HEK293 (cell line): ENCODE measurements at regions not wholly inside any gene's neighbourhood (a gene's known extent, or its start where the extent isn't known, plus 50 kb on each side); places are given as distances from the start of the nearest gene placed in this dataset.

Experiments used
- CTCF ChIA-PET: fragments of 350-600 bp; formaldehyde crosslinking; extraction: SDS; loops from one replicate; lab custom pipeline; 2021; ENCODE audit warnings: antibody characterized with exemption; lab: Yijun Ruan, JAX
- POLR2A ChIA-PET: fragments of 300-600 bp; formaldehyde crosslinking; extraction: SDS; loops from one replicate; lab custom pipeline; 2020; ENCODE audit warnings: antibody characterized with exemption, inconsistent platforms; lab: Yijun Ruan, JAX
- H3K27ac ChIP-seq: fragments of 200-500 bp; sonication (Bioruptor generic); 2 replicates; pipeline ENCODE4 v1.5.1; 2014; ENCODE audit warnings: low read depth, low read length, control low read depth, inconsistent platforms; ENCODE audit errors: extremely low read depth
- H3K36me3 ChIP-seq, 2 experiments: fragments of 200-500 bp in 1 of 2; sonication (Bioruptor generic) in 1 of 2; 1 replicate in 1 of 2; 2 replicates in 1 of 2; pipeline ENCODE4 v1.5.1; 2014 to 2017; ENCODE audit warnings: inconsistent platforms in 2 of 2, low read length in 2 of 2; ENCODE audit not compliant: control insufficient read depth in 2 of 2, insufficient read depth in 1 of 2
- H3K4me1 ChIP-seq: fragments of 200-500 bp; sonication (Bioruptor generic); 2 replicates; pipeline ENCODE4 v1.5.1; 2014; ENCODE audit warnings: mild to moderate bottlenecking, low read length, inconsistent platforms; ENCODE audit not compliant: control insufficient read depth, insufficient read depth
- H3K4me3 ChIP-seq: 2 replicates; pipeline ENCODE4 v1.5.1; 2011; ENCODE audit warnings: low read depth, mild to moderate bottlenecking, control low read depth, low read length, moderate library complexity
- H3K9me3 ChIP-seq: fragments of 200-500 bp; sonication (Bioruptor generic); 2 replicates; pipeline ENCODE4 v1.5.1; 2014; ENCODE audit warnings: low read depth, low read length, inconsistent platforms; ENCODE audit not compliant: control insufficient read depth, insufficient read depth
- BCL11B ChIP-seq: fragments of 450-650 bp; formaldehyde crosslinking; IDR thresholded peaks from 2 replicates; pipeline ENCODE4 v1.5.1; 2016; ENCODE audit warnings: low read depth, missing biosample characterization, missing genetic modification characterization
- GLI4 ChIP-seq: fragments of 450-650 bp; formaldehyde crosslinking; IDR thresholded peaks from 2 replicates; pipeline ENCODE4 v1.5.1; 2016; ENCODE audit warnings: missing biosample characterization, missing genetic modification characterization
- HOXC10 ChIP-seq: sonication (generic); formaldehyde crosslinking; IDR thresholded peaks from 2 replicates; pipeline ENCODE4 v1.8.1; 2023; ENCODE audit warnings: mild to moderate bottlenecking, missing genetic modification reagents
- MZF1 ChIP-seq: fragments of 450-650 bp; formaldehyde crosslinking; IDR thresholded peaks from 2 replicates; pipeline ENCODE4 v1.5.1; 2017; ENCODE audit warnings: missing biosample characterization, missing genetic modification characterization, borderline replicate concordance
- ZBTB1 ChIP-seq: fragments of 450-650 bp; formaldehyde crosslinking; IDR thresholded peaks from 2 replicates; pipeline ENCODE4 v1.5.1; 2016; ENCODE audit warnings: missing biosample characterization, missing genetic modification characterization
- ZBTB17 ChIP-seq: fragments of 450-650 bp; formaldehyde crosslinking; IDR thresholded peaks from 2 replicates; pipeline ENCODE4 v1.5.1; 2016; ENCODE audit warnings: missing biosample characterization, missing genetic modification characterization
- ZBTB20 ChIP-seq: fragments of 450-650 bp; formaldehyde crosslinking; IDR thresholded peaks from 2 replicates; pipeline ENCODE4 v1.5.1; 2016; ENCODE audit warnings: missing biosample characterization, missing genetic modification characterization
- ZBTB21 ChIP-seq: fragments of 450-650 bp; formaldehyde crosslinking; IDR thresholded peaks from 2 replicates; pipeline ENCODE4 v1.5.1; 2017; ENCODE audit warnings: missing biosample characterization, missing genetic modification characterization
- ZBTB7A ChIP-seq: fragments of 450-650 bp; formaldehyde crosslinking; IDR thresholded peaks from 2 replicates; pipeline ENCODE4 v1.5.1; 2016; ENCODE audit warnings: low read depth, missing biosample characterization, missing genetic modification characterization
- ZIC2 ChIP-seq: fragments of 450-650 bp; formaldehyde crosslinking; IDR thresholded peaks from 2 replicates; pipeline ENCODE4 v1.5.1; 2016; ENCODE audit warnings: missing biosample characterization, missing genetic modification characterization
- ZNF140 ChIP-seq: fragments of 450-650 bp; formaldehyde crosslinking; IDR thresholded peaks from 2 replicates; pipeline ENCODE4 v1.5.1; 2016; ENCODE audit warnings: missing biosample characterization, missing genetic modification characterization
- ZNF2 ChIP-seq: fragments of 450-650 bp; formaldehyde crosslinking; IDR thresholded peaks from 2 replicates; pipeline ENCODE4 v1.5.1; 2016; ENCODE audit warnings: missing biosample characterization, missing genetic modification characterization
- ZNF266 ChIP-seq: fragments of 450-650 bp; formaldehyde crosslinking; IDR thresholded peaks from 2 replicates; pipeline ENCODE4 v1.5.1; 2016; ENCODE audit warnings: missing biosample characterization, missing genetic modification characterization, low read depth
- ZNF354C ChIP-seq: fragments of 450-650 bp; formaldehyde crosslinking; IDR thresholded peaks from 2 replicates; pipeline ENCODE4 v1.5.1; 2016; ENCODE audit warnings: missing biosample characterization, missing genetic modification characterization, low read depth, borderline replicate concordance
- ZNF433 ChIP-seq: fragments of 450-650 bp; formaldehyde crosslinking; IDR thresholded peaks from 2 replicates; pipeline ENCODE4 v1.5.1; 2016; ENCODE audit warnings: missing biosample characterization, missing genetic modification characterization, low read depth
- ZNF514 ChIP-seq: fragments of 450-650 bp; formaldehyde crosslinking; IDR thresholded peaks from 2 replicates; pipeline ENCODE4 v1.5.1; 2016; ENCODE audit warnings: missing biosample characterization, missing genetic modification characterization
- ZNF596 ChIP-seq: fragments of 450-650 bp; IDR thresholded peaks from 2 replicates; pipeline ENCODE4 v1.5.0; 2018; ENCODE audit warnings: missing biosample characterization, mild to moderate bottlenecking, missing genetic modification characterization, moderate library complexity
- ZNF660 ChIP-seq: fragments of 450-650 bp; IDR thresholded peaks from 2 replicates; pipeline ENCODE4 v1.5.1; 2018; ENCODE audit warnings: missing biosample characterization, mild to moderate bottlenecking, missing genetic modification characterization
- ZNF664 ChIP-seq: fragments of 450-650 bp; formaldehyde crosslinking; IDR thresholded peaks from 2 replicates; pipeline ENCODE4 v1.5.1; 2016; ENCODE audit warnings: missing biosample characterization, missing genetic modification characterization
- ZNF670 ChIP-seq: fragments of 450-650 bp; formaldehyde crosslinking; IDR thresholded peaks from 2 replicates; pipeline ENCODE4 v1.5.1; 2016; ENCODE audit warnings: missing biosample characterization, missing genetic modification characterization, low read depth
- ZNF701 ChIP-seq: fragments of 450-650 bp; formaldehyde crosslinking; IDR thresholded peaks from 2 replicates; pipeline ENCODE4 v1.5.1; 2016; ENCODE audit warnings: missing biosample characterization, missing genetic modification characterization
- ZNF747 ChIP-seq: fragments of 450-650 bp; formaldehyde crosslinking; IDR thresholded peaks from 2 replicates; pipeline ENCODE4 v1.5.1; 2016; ENCODE audit warnings: missing biosample characterization, missing genetic modification characterization
- ZNF76 ChIP-seq: fragments of 450-650 bp; formaldehyde crosslinking; IDR thresholded peaks from 2 replicates; pipeline ENCODE4; 2016; ENCODE audit warnings: low read depth, missing biosample characterization, missing genetic modification characterization, borderline replicate concordance
- ZNF768 ChIP-seq: fragments of 450-650 bp; formaldehyde crosslinking; IDR thresholded peaks from 2 replicates; pipeline ENCODE4 v1.5.1; 2018; ENCODE audit warnings: missing biosample characterization, mild to moderate bottlenecking, missing genetic modification characterization
- ZNF792 ChIP-seq: fragments of 450-650 bp; formaldehyde crosslinking; IDR thresholded peaks from 2 replicates; pipeline ENCODE4 v1.5.1; 2016; ENCODE audit warnings: missing biosample characterization, missing genetic modification characterization
- TF ChIP-seq, protein P1 (sequence below): fragments of 450-650 bp; formaldehyde crosslinking; IDR thresholded peaks from 2 replicates; pipeline ENCODE4 v1.5.1; 2016; ENCODE audit warnings: missing biosample characterization, missing genetic modification characterization
- TF ChIP-seq, protein P2 (sequence below): fragments of 450-650 bp; formaldehyde crosslinking; optimal IDR thresholded peaks from 2 replicates; pipeline ENCODE3; 2016; ENCODE audit warnings: missing biosample characterization, mild to moderate bottlenecking, missing genetic modification characterization

DNA sequence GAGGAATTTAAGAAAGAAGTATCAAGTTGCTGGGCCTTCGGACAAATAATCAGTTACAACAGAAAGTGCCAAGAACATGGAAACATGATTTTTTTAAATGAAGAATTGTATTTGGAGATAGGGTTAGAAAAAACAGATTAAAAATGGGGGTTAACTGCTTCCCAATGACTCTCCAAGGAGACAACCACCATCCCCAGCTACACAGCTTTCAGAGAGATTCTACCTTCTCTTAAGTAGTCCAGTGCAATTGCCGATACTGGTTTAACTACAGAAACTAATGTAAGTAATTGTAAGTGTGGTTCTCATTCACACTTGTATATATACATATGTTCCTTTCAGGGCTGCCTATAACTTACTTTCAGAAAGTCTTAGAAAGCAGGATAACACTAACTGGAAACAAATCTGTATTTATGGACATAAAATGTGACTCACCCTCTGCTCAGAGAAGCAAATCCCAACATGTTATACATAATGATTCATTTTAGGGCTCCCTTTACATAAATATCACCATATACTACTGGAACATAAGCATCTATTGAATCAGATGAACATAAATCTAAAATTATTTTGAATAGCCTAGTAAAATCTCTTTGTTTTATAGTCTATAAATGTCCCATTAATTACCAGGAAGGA is 248.9 kb upstream of the UGT8 start:
- POLR2A ChIA-PET, result no interaction called here
- TF ChIP-seq ZNF596 (tag by site-specific recombination), result no peak
- TF ChIP-seq GLI4 (tag by site-specific recombination), result no peak
- TF ChIP-seq ZNF266 (tag by site-specific recombination), result no peak
- TF ChIP-seq ZBTB1 (tag by site-specific recombination), result no peak
- no peak for TF ChIP-seq ZNF660 (tag by site-specific recombination)
- no peak for TF ChIP-seq ZNF514
- TF ChIP-seq ZBTB7A (tag by site-specific recombination), result no peak
- TF ChIP-seq ZNF664 (tag by site-specific recombination), result no peak
- TF ChIP-seq ZNF768, result no peak
- TF ChIP-seq ZNF433 (tag by site-specific recombination), result no peak
- TF ChIP-seq BCL11B (tag by site-specific recombination), result no peak
- no peak for TF ChIP-seq ZNF140
- Histone ChIP-seq H3K9me3 (no peaks in the 10 kb centered on the region), H3K4me3 (no peak overlapping the region), H3K4me1 (no peaks in the 10 kb centered on the region), H3K36me3 (no peaks in the 10 kb centered on the region), H3K27ac (no peak overlapping the region)
- CTCF ChIA-PET, result no interaction called here

DNA sequence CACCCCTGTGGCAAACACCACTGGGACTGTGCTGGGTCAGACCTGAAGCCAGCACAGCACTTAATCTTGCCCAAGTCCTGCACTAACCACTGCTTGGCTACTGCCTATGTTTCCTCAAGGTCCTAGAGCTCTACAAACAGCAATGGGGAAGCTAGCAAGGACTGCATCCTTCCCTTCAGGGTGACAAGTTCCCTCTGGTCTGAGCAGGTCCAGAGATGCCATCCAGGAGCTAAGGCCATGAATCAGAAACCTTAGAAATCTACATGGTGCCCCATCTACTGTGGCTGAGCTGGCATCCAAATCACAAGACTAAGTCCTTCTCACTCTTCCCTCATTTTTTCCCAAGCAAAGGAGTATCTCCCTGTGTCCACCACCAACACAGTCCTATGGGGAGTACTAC is 239.7 kb upstream of the UGT8 start:
- no peaks in the 10 kb centered on the region for H3K4me1 ChIP-seq
- TF ChIP-seq ZNF747 (tag by site-specific recombination), result no peak
- no peak for TF ChIP-seq HOXC10 (CRISPR knock-in tag)
- no peak for TF ChIP-seq ZNF433 (tag by site-specific recombination)
- no peak for TF ChIP-seq ZBTB17
- no peak for TF ChIP-seq ZNF514
- TF ChIP-seq ZBTB21, result no peak
- no peak for TF ChIP-seq ZNF2 (tag by site-specific recombination)
- no peak for TF ChIP-seq ZBTB20 (tag by site-specific recombination)
- no peak for TF ChIP-seq ZNF792 (tag by site-specific recombination)
- TF ChIP-seq, protein P1, sequence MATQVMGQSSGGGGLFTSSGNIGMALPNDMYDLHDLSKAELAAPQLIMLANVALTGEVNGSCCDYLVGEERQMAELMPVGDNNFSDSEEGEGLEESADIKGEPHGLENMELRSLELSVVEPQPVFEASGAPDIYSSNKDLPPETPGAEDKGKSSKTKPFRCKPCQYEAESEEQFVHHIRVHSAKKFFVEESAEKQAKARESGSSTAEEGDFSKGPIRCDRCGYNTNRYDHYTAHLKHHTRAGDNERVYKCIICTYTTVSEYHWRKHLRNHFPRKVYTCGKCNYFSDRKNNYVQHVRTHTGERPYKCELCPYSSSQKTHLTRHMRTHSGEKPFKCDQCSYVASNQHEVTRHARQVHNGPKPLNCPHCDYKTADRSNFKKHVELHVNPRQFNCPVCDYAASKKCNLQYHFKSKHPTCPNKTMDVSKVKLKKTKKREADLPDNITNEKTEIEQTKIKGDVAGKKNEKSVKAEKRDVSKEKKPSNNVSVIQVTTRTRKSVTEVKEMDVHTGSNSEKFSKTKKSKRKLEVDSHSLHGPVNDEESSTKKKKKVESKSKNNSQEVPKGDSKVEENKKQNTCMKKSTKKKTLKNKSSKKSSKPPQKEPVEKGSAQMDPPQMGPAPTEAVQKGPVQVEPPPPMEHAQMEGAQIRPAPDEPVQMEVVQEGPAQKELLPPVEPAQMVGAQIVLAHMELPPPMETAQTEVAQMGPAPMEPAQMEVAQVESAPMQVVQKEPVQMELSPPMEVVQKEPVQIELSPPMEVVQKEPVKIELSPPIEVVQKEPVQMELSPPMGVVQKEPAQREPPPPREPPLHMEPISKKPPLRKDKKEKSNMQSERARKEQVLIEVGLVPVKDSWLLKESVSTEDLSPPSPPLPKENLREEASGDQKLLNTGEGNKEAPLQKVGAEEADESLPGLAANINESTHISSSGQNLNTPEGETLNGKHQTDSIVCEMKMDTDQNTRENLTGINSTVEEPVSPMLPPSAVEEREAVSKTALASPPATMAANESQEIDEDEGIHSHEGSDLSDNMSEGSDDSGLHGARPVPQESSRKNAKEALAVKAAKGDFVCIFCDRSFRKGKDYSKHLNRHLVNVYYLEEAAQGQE, result no peak
- TF ChIP-seq ZNF354C (tag by site-specific recombination), result no peak
- no peak for TF ChIP-seq GLI4 (tag by site-specific recombination)
- no peak for TF ChIP-seq ZNF670 (tag by site-specific recombination)
- TF ChIP-seq ZIC2 (tag by site-specific recombination), result no peak
- no peak for TF ChIP-seq ZNF76
- TF ChIP-seq, protein P2, sequence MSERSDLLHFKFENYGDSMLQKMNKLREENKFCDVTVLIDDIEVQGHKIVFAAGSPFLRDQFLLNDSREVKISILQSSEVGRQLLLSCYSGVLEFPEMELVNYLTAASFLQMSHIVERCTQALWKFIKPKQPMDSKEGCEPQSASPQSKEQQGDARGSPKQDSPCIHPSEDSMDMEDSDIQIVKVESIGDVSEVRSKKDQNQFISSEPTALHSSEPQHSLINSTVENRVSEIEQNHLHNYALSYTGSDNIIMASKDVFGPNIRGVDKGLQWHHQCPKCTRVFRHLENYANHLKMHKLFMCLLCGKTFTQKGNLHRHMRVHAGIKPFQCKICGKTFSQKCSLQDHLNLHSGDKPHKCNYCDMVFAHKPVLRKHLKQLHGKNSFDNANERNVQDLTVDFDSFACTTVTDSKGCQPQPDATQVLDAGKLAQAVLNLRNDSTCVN (tag by site-specific recombination), result no peak
- TF ChIP-seq ZNF701, result no peak
- TF ChIP-seq MZF1 (tag by site-specific recombination), result no peak
- no peaks in the 10 kb centered on the region for H3K9me3 ChIP-seq
- POLR2A ChIA-PET, result no interaction called here
- H3K27ac ChIP-seq, result no peak overlapping the region
- no peaks in the 10 kb centered on the region for H3K36me3 ChIP-seq
- no peak overlapping the region for H3K4me3 ChIP-seq
- CTCF ChIA-PET, result no interaction called here
